Erythroblast (primary cell): ENCODE measurements at regions not wholly inside any gene's neighbourhood (a gene's known extent, or its start where the extent isn't known, plus 50 kb on each side); places are given as distances from the start of the nearest gene placed in this dataset.

Experiments used
- GATA1 ChIP-seq: IDR thresholded peaks from 2 replicates; pipeline ENCODE4 v1.6.1; 2011; ENCODE audit warnings: low read depth, mild to moderate bottlenecking, control low read depth, low read length, moderate library complexity
- POLR2A ChIP-seq: IDR thresholded peaks from 2 replicates; pipeline ENCODE4 v1.6.1; 2011; ENCODE audit warnings: mild to moderate bottlenecking, low read length

DNA sequence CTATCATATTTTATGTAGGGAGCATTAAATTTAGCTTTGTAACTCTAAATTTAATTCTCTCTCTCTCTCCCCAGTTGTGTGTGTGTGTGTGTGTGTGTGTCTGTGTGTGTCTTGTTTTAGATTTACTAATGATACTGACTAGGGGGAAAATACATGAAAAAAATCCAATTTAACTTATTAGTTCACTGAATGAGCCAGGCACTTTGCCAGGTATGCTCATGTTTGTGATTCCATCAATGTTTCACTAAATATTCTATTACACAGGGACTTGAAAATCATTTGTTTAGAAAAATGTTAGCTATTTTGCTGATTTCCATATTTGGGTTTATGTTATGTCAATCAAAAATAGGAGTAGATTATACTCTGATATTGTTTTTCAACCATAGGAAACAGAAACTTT lies 203.7 kb upstream of the ZNF804A start:
- TF ChIP-seq POLR2A (no peak), GATA1 (no peak)
